ENCODE measurements at regions not wholly inside any gene's neighbourhood (a gene's known extent, or its start where the extent isn't known, plus 50 kb on each side); places are given as distances from the start of the nearest gene placed in this dataset.
A peak's percentile ranks its signal among the peaks of the same experiment; 100 is the strongest.

- intact Hi-C loops (cut with DNase I): no loop called here
- H3K27ac ChIP-seq: peak overlapping the region in 1 of 10 donors; percentile 53
- TF ChIP-seq, protein P1, sequence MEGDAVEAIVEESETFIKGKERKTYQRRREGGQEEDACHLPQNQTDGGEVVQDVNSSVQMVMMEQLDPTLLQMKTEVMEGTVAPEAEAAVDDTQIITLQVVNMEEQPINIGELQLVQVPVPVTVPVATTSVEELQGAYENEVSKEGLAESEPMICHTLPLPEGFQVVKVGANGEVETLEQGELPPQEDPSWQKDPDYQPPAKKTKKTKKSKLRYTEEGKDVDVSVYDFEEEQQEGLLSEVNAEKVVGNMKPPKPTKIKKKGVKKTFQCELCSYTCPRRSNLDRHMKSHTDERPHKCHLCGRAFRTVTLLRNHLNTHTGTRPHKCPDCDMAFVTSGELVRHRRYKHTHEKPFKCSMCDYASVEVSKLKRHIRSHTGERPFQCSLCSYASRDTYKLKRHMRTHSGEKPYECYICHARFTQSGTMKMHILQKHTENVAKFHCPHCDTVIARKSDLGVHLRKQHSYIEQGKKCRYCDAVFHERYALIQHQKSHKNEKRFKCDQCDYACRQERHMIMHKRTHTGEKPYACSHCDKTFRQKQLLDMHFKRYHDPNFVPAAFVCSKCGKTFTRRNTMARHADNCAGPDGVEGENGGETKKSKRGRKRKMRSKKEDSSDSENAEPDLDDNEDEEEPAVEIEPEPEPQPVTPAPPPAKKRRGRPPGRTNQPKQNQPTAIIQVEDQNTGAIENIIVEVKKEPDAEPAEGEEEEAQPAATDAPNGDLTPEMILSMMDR (IDR thresholded peaks at IDR 0.05): no peak
- no peaks in the 10 kb centered on the region for H3K27me3 ChIP-seq
- H3K4me1 ChIP-seq: no peaks in the 10 kb centered on the region
- 76 to 79% methylated on average over 5 of the region's 5 CpGs for WGBS, 2 donors
- ATAC-seq (no peak), DNase-seq (no peak)
- no peak overlapping the region for H3K4me3 ChIP-seq
- H3K36me3 ChIP-seq: no peaks in the 10 kb centered on the region
- peaks cover 0 to 19% (median 0%) of the 10 kb centered on the region in 11 donors for H3K9me3 ChIP-seq
Observed at GRCh38 chr5:8844206-8844605, 701.7 kb downstream of the SEMA5A start.

- H3K27me3 ChIP-seq: no peaks in the 10 kb centered on the region
- peak overlapping the region in 2 of 10 donors; percentile 27 to 53 for H3K27ac ChIP-seq
- no peaks in the 10 kb centered on the region for H3K4me1 ChIP-seq
- TF ChIP-seq, protein P1 (IDR thresholded peaks at IDR 0.05): no peak
- intact Hi-C loops (cut with DNase I): no loop called here
- no peaks in the 10 kb centered on the region for H3K36me3 ChIP-seq
- H3K9me3 ChIP-seq: peaks cover 0 to 15% (median 0%) of the 10 kb centered on the region in 11 donors
- ATAC-seq (no peak), DNase-seq (no peak)
- no peak overlapping the region for H3K4me3 ChIP-seq
- WGBS, 2 donors: 54 to 64% methylated on average over 6 of the region's 6 CpGs
Observed at GRCh38 chr5:8844847-8845246, 701.0 kb downstream of the SEMA5A start.

- H3K27me3 ChIP-seq: no peaks in the 10 kb centered on the region
- WGBS, 2 donors: 72 to 83% methylated on average over 5 of the region's 5 CpGs
Observed at GRCh38 chr5:8845296-8845695, 700.6 kb downstream of the SEMA5A start.

GRCh38 chr5:8848366-8848765, 697.5 kb downstream of the SEMA5A start:
- TF ChIP-seq, protein P1 (IDR thresholded peaks at IDR 0.05): no peak
- ATAC-seq (no peak), DNase-seq (no peak)
- WGBS, 2 donors: 79 to 80% methylated on average over 7 of the region's 7 CpGs
- intact Hi-C loops (cut with DNase I): no loop called here
- Histone ChIP-seq H3K9me3 (no peaks in the 10 kb centered on the region), H3K36me3 (no peaks in the 10 kb centered on the region), H3K4me1 (no peaks in the 10 kb centered on the region), H3K27ac (no peak overlapping the region), H3K4me3 (no peak overlapping the region), H3K27me3 (no peaks in the 10 kb centered on the region)

More at GRCh38 chr5:8845296-8845695, 700.6 kb downstream of the SEMA5A start:
- no peak overlapping the region for H3K4me3 ChIP-seq
- ATAC-seq (no peak), DNase-seq (no peak)
- intact Hi-C loops (cut with DNase I): no loop called here
- no peaks in the 10 kb centered on the region for H3K36me3 ChIP-seq
- H3K4me1 ChIP-seq: no peaks in the 10 kb centered on the region
- H3K9me3 ChIP-seq: peaks cover 0 to 12% (median 0%) of the 10 kb centered on the region in 11 donors
- no peak overlapping the region for H3K27ac ChIP-seq
- TF ChIP-seq, protein P1 (IDR thresholded peaks at IDR 0.05): no peak

Data from heart right ventricle (tissue), 16 donors.